A549 (cell line): ENCODE measurements at regions not wholly inside any gene's neighbourhood (a gene's known extent, or its start where the extent isn't known, plus 50 kb on each side); places are given as distances from the start of the nearest gene placed in this dataset.

Experiments
- ATAC-seq, 2 experiments: fragments of 200-7000 bp in 1 of 2; fragments of >200 bp in 1 of 2; cut with Nextera tagmentation in 1 of 2; cut with Tn5 transposase in 1 of 2; 3 replicates each; pipeline versions ENCODE4 v1.8.0 to v1.9.1; 2018 to 2020; ENCODE audit warnings: mild to moderate bottlenecking in 1 of 2, moderate library complexity in 1 of 2
- CTCF ChIA-PET: fragments of 300-600 bp; sonication (Branson Sonifier 250); formaldehyde crosslinking; extraction: SDS; loops from one replicate; lab custom pipeline; 2021; ENCODE audit warnings: antibody characterized with exemption, inconsistent platforms; lab: Yijun Ruan, JAX
- POLR2A ChIA-PET: fragments of 350-600 bp; formaldehyde crosslinking; extraction: SDS; loops from one replicate; lab custom pipeline; 2021; ENCODE audit warnings: antibody characterized with exemption, inconsistent platforms; lab: Yijun Ruan, JAX
- DNase-seq, 2 experiments: peaks; one replicate each; pipeline versions ENCODE4 v3.0.0 to v3.0.0-alpha.2; 2011 to 2016; ENCODE audit warnings: low read depth in 1 of 2, low spot score in 1 of 2
- FAIRE-seq: peaks from 2 replicates; lab custom pipeline; 2011; peaks lifted over from hg19 to GRCh38; lab: Jason Lieb, UNC
- H3K27ac ChIP-seq, 2 experiments: fragments of >200 bp; sonication (Bioruptor Twin); formaldehyde crosslinking; 3 replicates each; pipeline ENCODE4 v1.5.1; 2016 to 2017
- H3K4me1 ChIP-seq: fragments of >200 bp; sonication (Bioruptor Twin); formaldehyde crosslinking; 3 replicates; pipeline ENCODE4 v1.6.1; 2016
- H3K4me2 ChIP-seq: fragments of >200 bp; sonication (Bioruptor Twin); formaldehyde crosslinking; 3 replicates; pipeline ENCODE4 v1.6.1; 2016
- H3K4me3 ChIP-seq: fragments of >200 bp; sonication (Bioruptor Twin); formaldehyde crosslinking; 3 replicates; pipeline ENCODE4 v1.5.1; 2016
- H3K9me3 ChIP-seq: fragments of >200 bp; sonication (Bioruptor Twin); formaldehyde crosslinking; 3 replicates; pipeline ENCODE4 v1.6.1; 2016
- BCL3 ChIP-seq: fragments of >200 bp; sonication (Bioruptor Twin); formaldehyde crosslinking; IDR thresholded peaks from 3 replicates; pipeline ENCODE4 v1.6.1; 2016
- BHLHE40 ChIP-seq: IDR thresholded peaks from 2 replicates; pipeline ENCODE4 v1.6.1; 2012; ENCODE audit warnings: low read depth, low read length, inconsistent platforms
- CHD4 ChIP-seq: fragments of 200-600 bp; sonication (generic); IDR thresholded peaks from 2 replicates; pipeline ENCODE4 v1.6.1; 2016; ENCODE audit warnings: antibody characterized with exemption, mild to moderate bottlenecking, borderline replicate concordance
- EHMT2 ChIP-seq: fragments of 200-600 bp; sonication (generic); IDR thresholded peaks from 2 replicates; pipeline ENCODE4 v1.6.1; 2016; ENCODE audit warnings: antibody characterized with exemption, low read depth, mild to moderate bottlenecking, moderate library complexity
- EP300 ChIP-seq, 2 experiments: fragments of >200 bp; sonication (Bioruptor Twin); formaldehyde crosslinking; IDR thresholded peaks; 2 replicates in 1 of 2; 3 replicates in 1 of 2; pipeline ENCODE4 v1.6.1; 2016 to 2017
- HMGXB4 ChIP-seq: fragments of 250-450 bp; sonication (Bioruptor Pico); IDR thresholded peaks from 2 replicates; pipeline ENCODE4 v1.5.0; 2021; ENCODE audit warnings: mild to moderate bottlenecking, moderate library complexity, borderline replicate concordance
- HOXA7 ChIP-seq: fragments of 250-450 bp; sonication (Bioruptor Pico); IDR thresholded peaks from 2 replicates; pipeline ENCODE4 v1.5.0; 2020; ENCODE audit warnings: mild to moderate bottlenecking, moderate library complexity
- HOXB13 ChIP-seq: fragments of 250-450 bp; sonication (Bioruptor Pico); IDR thresholded peaks from 2 replicates; pipeline ENCODE4 v1.5.0; 2020; ENCODE audit warnings: low read depth, mild to moderate bottlenecking, moderate library complexity
- JUN ChIP-seq, 2 experiments: fragments of >200 bp; sonication (Bioruptor Twin); formaldehyde crosslinking; IDR thresholded peaks; 2 replicates in 1 of 2; 3 replicates in 1 of 2; pipeline ENCODE4 v1.6.1; 2016 to 2017
- KDM5A ChIP-seq: fragments of 200-600 bp; sonication (generic); IDR thresholded peaks from 2 replicates; pipeline ENCODE4 v1.6.1; 2016; ENCODE audit warnings: antibody characterized with exemption, mild to moderate bottlenecking
- MAFK ChIP-seq: fragments of 450-650 bp; IDR thresholded peaks from 2 replicates; pipeline ENCODE4 v1.6.1; 2014; ENCODE audit not compliant: partially characterized antibody
- NFE2L2 ChIP-seq: fragments of 150-350 bp; conservative IDR thresholded peaks from 2 replicates; pipeline ENCODE4 v1.6.1; 2014; ENCODE audit warnings: low read length
- NR3C1 ChIP-seq: fragments of >200 bp; sonication (Bioruptor Twin); formaldehyde crosslinking; IDR thresholded peaks from 3 replicates; pipeline ENCODE4 v1.6.1; 2017
- POLR2A ChIP-seq: IDR thresholded peaks from 2 replicates; pipeline ENCODE4 v1.6.1; 2012; ENCODE audit warnings: mild to moderate bottlenecking, low read length
- RAD21 ChIP-seq, 2 experiments: fragments of >200 bp in 1 of 2; sonication (Bioruptor Twin) in 1 of 2; formaldehyde crosslinking in 1 of 2; IDR thresholded peaks in 1 of 2; conservative IDR thresholded peaks in 1 of 2; 2 replicates in 1 of 2; 3 replicates in 1 of 2; pipeline ENCODE4 v1.6.1; 2012 to 2018; ENCODE audit warnings: inconsistent platforms in 1 of 2
- RARB ChIP-seq: fragments of 250-450 bp; sonication (Bioruptor Pico); IDR thresholded peaks from 2 replicates; pipeline ENCODE4 v1.8.0; 2021; ENCODE audit warnings: mild to moderate bottlenecking, moderate library complexity
- RCOR1 ChIP-seq: fragments of 150-350 bp; IDR thresholded peaks from 2 replicates; pipeline ENCODE4 v1.6.1; 2014; ENCODE audit warnings: antibody characterized with exemption, low read length, low read depth
- RFX5 ChIP-seq: fragments of 450-650 bp; IDR thresholded peaks from 2 replicates; pipeline ENCODE4 v1.7.1; 2014; ENCODE audit warnings: antibody characterized with exemption, mild to moderate bottlenecking, moderate library complexity
- RNF2 ChIP-seq: fragments of 200-600 bp; sonication (generic); IDR thresholded peaks from 2 replicates; pipeline ENCODE4 v1.6.1; 2016; ENCODE audit warnings: low read depth, mild to moderate bottlenecking, antibody characterized with exemption, moderate library complexity, borderline replicate concordance
- TFCP2L1 ChIP-seq: fragments of 250-450 bp; sonication (Bioruptor Pico); IDR thresholded peaks from 2 replicates; pipeline ENCODE4 v1.5.0; 2021; ENCODE audit warnings: mild to moderate bottlenecking
- TP53 ChIP-seq: fragments of 250-450 bp; sonication (Bioruptor Pico); IDR thresholded peaks from 2 replicates; pipeline ENCODE4 v1.5.0; 2021; ENCODE audit warnings: mild to moderate bottlenecking, moderate library complexity
- ZC3H11A ChIP-seq: fragments of 450-650 bp; IDR thresholded peaks from 2 replicates; pipeline ENCODE4 v1.6.1; 2014; ENCODE audit warnings: antibody characterized with exemption, mild to moderate bottlenecking
- ZNF302 ChIP-seq: fragments of 250-450 bp; sonication (Bioruptor Pico); IDR thresholded peaks from 2 replicates; pipeline ENCODE4 v1.9.0; 2021; ENCODE audit warnings: inconsistent platforms, mild to moderate bottlenecking, moderate library complexity
- WGBS: methylation state at CpG from one replicate; pipeline ENCODE4 v1.1.6; 2017; ENCODE audit errors: missing lambda C conversion rate; 5-methylcytosine and 5-hydroxymethylcytosine counted together
- TF ChIP-seq, protein P1 (sequence below): fragments of 450-650 bp; IDR thresholded peaks from 2 replicates; pipeline ENCODE4 v1.6.1; 2014; ENCODE audit warnings: antibody characterized with exemption

DNA sequence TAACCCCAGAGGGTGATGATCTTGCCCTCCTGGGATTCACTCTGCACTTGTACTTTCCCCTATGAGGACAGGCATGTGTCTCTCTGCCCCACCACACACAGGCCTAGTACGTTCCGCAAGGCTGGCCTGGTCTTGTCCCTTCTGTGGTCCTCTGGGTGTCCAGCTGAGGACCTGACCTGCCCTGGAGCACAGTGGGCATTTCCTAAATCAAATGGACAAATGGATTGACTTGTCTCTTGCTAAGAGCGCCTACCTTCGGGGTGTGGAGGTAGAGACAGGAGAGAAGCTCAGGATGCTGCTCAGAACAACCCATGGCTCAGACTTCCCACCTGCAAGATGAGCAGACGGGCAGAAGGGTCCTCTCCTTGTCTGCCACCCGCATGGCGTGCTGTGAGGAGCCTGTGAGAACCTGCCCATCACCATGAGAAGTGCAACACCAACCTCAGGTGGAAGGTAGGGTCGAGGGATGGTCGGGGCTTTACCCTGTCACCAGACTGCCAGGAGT, 133.6 kb downstream of the MYCN start:
- CTCF ChIA-PET: no interaction called here
- no peak for ATAC-seq
- no peak for FAIRE-seq
- 45% methylated on average over 9 of the region's 9 CpGs for WGBS
- no peaks in the 10 kb centered on the region for H3K4me1 ChIP-seq
- H3K4me3 ChIP-seq: no peak overlapping the region
- POLR2A ChIA-PET: no interaction called here
- no peaks in the 10 kb centered on the region for H3K9me3 ChIP-seq
- no peak overlapping the region for H3K4me2 ChIP-seq
- no peak overlapping the region for H3K27ac ChIP-seq
- DNase-seq: no peak
- TF ChIP-seq EHMT2: no peak
- TF ChIP-seq CHD4: no peak
- no peak for TF ChIP-seq EP300 (IDR thresholded peaks at IDR 0.05)
- TF ChIP-seq BCL3: no peak
- TF ChIP-seq, protein P1, sequence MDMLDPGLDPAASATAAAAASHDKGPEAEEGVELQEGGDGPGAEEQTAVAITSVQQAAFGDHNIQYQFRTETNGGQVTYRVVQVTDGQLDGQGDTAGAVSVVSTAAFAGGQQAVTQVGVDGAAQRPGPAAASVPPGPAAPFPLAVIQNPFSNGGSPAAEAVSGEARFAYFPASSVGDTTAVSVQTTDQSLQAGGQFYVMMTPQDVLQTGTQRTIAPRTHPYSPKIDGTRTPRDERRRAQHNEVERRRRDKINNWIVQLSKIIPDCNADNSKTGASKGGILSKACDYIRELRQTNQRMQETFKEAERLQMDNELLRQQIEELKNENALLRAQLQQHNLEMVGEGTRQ: no peak
- no peak for TF ChIP-seq NFE2L2
- TF ChIP-seq BHLHE40: no peak
- TF ChIP-seq ZC3H11A: no peak
- no peak for TF ChIP-seq KDM5A
- no peak for TF ChIP-seq HOXB13
- no peak for TF ChIP-seq HOXA7
- no peak for TF ChIP-seq MAFK
- no peak for TF ChIP-seq ZNF302 (CRISPR knock-in tag)
- no peak for TF ChIP-seq RCOR1
- no peak for TF ChIP-seq POLR2A

GRCh38 chr2:16073471-16073870, 133.1 kb downstream of the MYCN start:
- Histone ChIP-seq H3K27ac (no peak overlapping the region), H3K4me1 (no peaks in the 10 kb centered on the region), H3K4me2 (no peak overlapping the region), H3K9me3 (no peaks in the 10 kb centered on the region), H3K4me3 (no peak overlapping the region)
- ATAC-seq (no peak; a peak in 1 of 6 replicates), DNase-seq (no peak), FAIRE-seq (no peak)
- WGBS: 22% methylated on average over 4 of the region's 4 CpGs
- ChIA-PET POLR2A (no interaction called here), CTCF (no interaction called here)
- no peak for TF ChIP-seq RFX5
- TF ChIP-seq JUN (IDR thresholded peaks at IDR 0.05): no peak

DNA sequence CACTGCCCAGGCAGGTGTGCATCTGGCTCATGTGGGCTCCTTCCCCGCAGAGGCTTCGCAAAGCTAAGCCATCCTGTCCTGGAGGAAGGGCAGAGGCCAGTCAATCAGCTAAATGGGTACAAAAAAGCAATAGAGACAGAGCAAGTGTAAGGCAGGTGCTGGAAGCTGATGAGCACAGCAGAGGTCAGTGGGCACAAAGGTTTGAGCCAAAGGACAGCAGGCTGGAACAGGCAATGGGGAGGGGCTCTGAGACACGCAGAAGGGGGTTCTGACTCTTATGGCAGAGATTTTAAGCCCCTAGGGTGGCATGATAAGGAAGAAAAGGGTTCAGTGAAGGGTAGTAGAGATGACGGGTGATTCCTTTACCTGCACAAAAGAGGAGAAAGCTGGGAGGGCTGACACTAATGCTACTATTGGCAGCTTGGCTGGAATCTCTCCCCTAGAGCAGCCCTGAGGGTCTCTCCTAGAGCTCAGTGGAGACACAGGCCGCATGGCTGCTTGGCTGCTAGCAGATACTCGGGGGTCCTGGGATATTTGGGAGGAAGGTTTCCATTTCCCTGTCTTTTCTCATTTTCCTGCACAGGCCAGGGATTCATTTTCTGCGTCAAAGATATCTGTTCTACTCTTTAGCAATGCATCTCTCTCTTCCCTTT, 132.4 kb downstream of the MYCN start:
- H3K4me3 ChIP-seq: no peak overlapping the region
- no peak for TF ChIP-seq CHD4
- 52% methylated on average over 7 of the region's 7 CpGs for WGBS
- FAIRE-seq (no peak), DNase-seq (no peak), ATAC-seq (no peak)
- CTCF ChIA-PET: no interaction called here
- no peaks in the 10 kb centered on the region for H3K4me1 ChIP-seq
- H3K9me3 ChIP-seq: no peaks in the 10 kb centered on the region
- POLR2A ChIA-PET: no interaction called here
- H3K27ac ChIP-seq: no peak overlapping the region
- no peak overlapping the region for H3K4me2 ChIP-seq

DNA sequence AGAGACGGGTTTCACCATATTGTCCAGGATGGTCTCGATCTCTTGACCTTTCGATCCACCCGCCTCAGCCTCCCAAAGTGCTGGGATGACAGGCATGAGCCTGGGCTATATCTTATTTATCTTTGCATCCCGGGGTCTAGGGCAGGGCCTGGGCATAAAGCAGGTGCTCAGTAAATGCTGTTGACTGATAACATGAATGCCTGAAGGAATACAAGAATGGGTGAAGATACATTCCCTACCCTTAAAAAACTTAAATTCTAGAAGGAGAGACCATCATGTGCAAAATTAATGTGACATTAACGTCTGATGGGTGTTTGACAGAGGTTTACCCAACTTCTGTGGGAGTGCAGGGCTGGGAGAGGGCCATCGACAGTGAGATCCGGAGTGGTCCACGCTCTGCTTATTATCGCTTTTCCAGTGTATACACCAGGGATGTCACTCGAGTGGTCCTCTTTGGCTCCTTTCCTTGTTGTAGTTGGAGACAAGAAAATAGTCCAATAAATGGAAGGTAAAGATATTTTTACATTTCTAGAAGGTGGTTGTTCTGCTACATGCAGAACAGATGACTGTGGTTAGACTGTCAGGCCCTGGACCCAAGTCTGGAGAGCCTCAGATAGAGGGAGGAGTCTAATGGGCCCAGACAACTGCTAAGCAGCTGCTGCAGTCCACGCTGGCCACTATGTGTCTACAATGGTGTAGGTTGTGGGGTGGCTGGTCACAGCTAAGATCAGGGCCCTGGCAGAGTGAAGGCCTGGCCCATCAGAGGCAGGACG, 131.7 kb downstream of the MYCN start:
- DNase-seq (no peak), FAIRE-seq (no peak), ATAC-seq (no peak)
- Histone ChIP-seq H3K4me3 (no peak overlapping the region), H3K4me1 (no peaks in the 10 kb centered on the region), H3K4me2 (no peak overlapping the region), H3K9me3 (no peaks in the 10 kb centered on the region), H3K27ac (no peak overlapping the region)
- POLR2A ChIA-PET: no interaction called here
- CTCF ChIA-PET: no interaction called here
- TF ChIP-seq MAFK: no peak
- TF ChIP-seq HOXB13: no peak
- TF ChIP-seq RAD21 (conservative IDR thresholded peaks at IDR 0.05 in 1 of 2, IDR thresholded peaks at IDR 0.05 in 1 of 2): no peak
- TF ChIP-seq RARB (CRISPR knock-in tag): no peak
- TF ChIP-seq EP300 (IDR thresholded peaks at IDR 0.05): no peak
- TF ChIP-seq NR3C1: no peak
- no peak for TF ChIP-seq ZNF302 (CRISPR knock-in tag)
- no peak for TF ChIP-seq HMGXB4 (CRISPR knock-in tag)
- no peak for TF ChIP-seq TFCP2L1 (CRISPR knock-in tag)
- TF ChIP-seq TP53 (CRISPR knock-in tag): no peak
- TF ChIP-seq, protein P1: no peak
- no peak for TF ChIP-seq RNF2
- WGBS: 60% methylated on average over 13 of the region's 13 CpGs
